Transverse colon (tissue), 4 donors: ENCODE measurements at regions not wholly inside any gene's neighbourhood (a gene's known extent, or its start where the extent isn't known, plus 50 kb on each side); places are given as distances from the start of the nearest gene placed in this dataset.

Experiments used
- DNase-seq: peaks from one replicate; pipeline ENCODE4 v3.0.0-alpha.2; 2019
- H3K27ac ChIP-seq, 4 donors: fragments of 200-600 bp; sonication (generic); 2 replicates each; pipeline ENCODE4 v1.5.1; 2016 to 2018; ENCODE audit warnings: inconsistent platforms in 4 of 4
- H3K27me3 ChIP-seq: fragments of 200-600 bp; sonication (generic); 2 replicates; pipeline ENCODE4 v1.5.1; 2017; ENCODE audit warnings: inconsistent platforms
- H3K36me3 ChIP-seq, 4 donors: fragments of 200-600 bp; sonication (generic); 2 replicates each; pipeline ENCODE4 v1.5.1; 2017 to 2019; ENCODE audit warnings: inconsistent platforms in 4 of 4
- H3K4me1 ChIP-seq, 4 donors: fragments of 200-600 bp; sonication (generic); 2 replicates each; pipeline ENCODE4 v1.5.1; 2017 to 2020; ENCODE audit warnings: inconsistent platforms in 4 of 4
- H3K4me3 ChIP-seq, 4 donors: fragments of 200-600 bp; sonication (generic); 1 replicate in 1 of 4; 2 replicates in 3 of 4; pipeline versions ENCODE4 v1.5.1 to v1.6.1; 2017 to 2019; ENCODE audit warnings: inconsistent platforms in 4 of 4
- H3K9me3 ChIP-seq, 2 donors: fragments of 200-600 bp; sonication (generic); 2 replicates each; pipeline ENCODE4 v1.5.1; 2017 to 2019; ENCODE audit warnings: inconsistent platforms in 2 of 2
- EP300 ChIP-seq: sonication (generic); formaldehyde crosslinking; IDR thresholded peaks from one replicate; pipeline ENCODE4 v1.6.1; 2017; ENCODE audit warnings: antibody characterized with exemption, low read depth
- POLR2A ChIP-seq: fragments of 450-650 bp; IDR thresholded peaks from one replicate; pipeline ENCODE4 v1.6.1; 2016; ENCODE audit warnings: antibody characterized with exemption, mild to moderate bottlenecking, moderate library complexity
- POLR2AphosphoS5 ChIP-seq, 3 donors: sonication (generic); formaldehyde crosslinking; IDR thresholded peaks; one replicate each; pipeline ENCODE4 v1.6.1; 2016; ENCODE audit warnings: antibody characterized with exemption in 3 of 3
- WGBS, 2 donors: methylation state at CpG; one replicate each; pipeline ENCODE4 v1.1.5; 2018; ENCODE audit warnings: low coverage in 1 of 2; 5-methylcytosine and 5-hydroxymethylcytosine counted together
- in situ Hi-C, 4 donors: fragments of 200-750 bp; cut with MboI; loops; one replicate each; pipeline versions ENCODE4 v1.15.0 to v1.15.1; 2017; ENCODE audit warnings: low sequenced_read_pairs in 3 of 4, low pct_ligation_motif_present in 1 of 4, low pct_unique_long_range_greater_than_20kb in 1 of 4
- intact Hi-C: fragments of 100-400 bp; cut with DNase I; formaldehyde crosslinking; loops from one replicate; pipeline ENCODE4 v1.15.1; 2023; ENCODE audit warnings: low total_unique reads
- TF ChIP-seq, protein P1 (sequence below), 5 experiments: fragments of 200-600 bp in 3 of 5; fragments of 450-650 bp in 2 of 5; sonication (generic) in 3 of 5; IDR thresholded peaks; 1 replicate in 2 of 5; 2 replicates in 3 of 5; pipeline ENCODE4 v1.5.1; 2016 to 2017; ENCODE audit warnings: antibody characterized with exemption in 5 of 5, inconsistent platforms in 3 of 5, mild to moderate bottlenecking in 2 of 5, moderate library complexity in 1 of 5

GRCh38 chr12:89015419-89015818, 336.9 kb downstream of the DUSP6 start:
- in situ Hi-C loops (loop anchor here in 1 of 4 donors (25.0 kb wide), 1 partner anchor 447 kb away; no protein-coding TSS in a partner anchor), intact Hi-C loops (loop anchor here (5.0 kb wide), 1 partner anchor 512 kb away; the partner anchor contains the start of gene POC1B)
- no peak overlapping the region for H3K4me3 ChIP-seq
- TF ChIP-seq POLR2A (no peak), POLR2AphosphoS5 (IDR thresholded peaks at IDR 0.05) (no peak), EP300 (no peak)
- TF ChIP-seq, protein P1, sequence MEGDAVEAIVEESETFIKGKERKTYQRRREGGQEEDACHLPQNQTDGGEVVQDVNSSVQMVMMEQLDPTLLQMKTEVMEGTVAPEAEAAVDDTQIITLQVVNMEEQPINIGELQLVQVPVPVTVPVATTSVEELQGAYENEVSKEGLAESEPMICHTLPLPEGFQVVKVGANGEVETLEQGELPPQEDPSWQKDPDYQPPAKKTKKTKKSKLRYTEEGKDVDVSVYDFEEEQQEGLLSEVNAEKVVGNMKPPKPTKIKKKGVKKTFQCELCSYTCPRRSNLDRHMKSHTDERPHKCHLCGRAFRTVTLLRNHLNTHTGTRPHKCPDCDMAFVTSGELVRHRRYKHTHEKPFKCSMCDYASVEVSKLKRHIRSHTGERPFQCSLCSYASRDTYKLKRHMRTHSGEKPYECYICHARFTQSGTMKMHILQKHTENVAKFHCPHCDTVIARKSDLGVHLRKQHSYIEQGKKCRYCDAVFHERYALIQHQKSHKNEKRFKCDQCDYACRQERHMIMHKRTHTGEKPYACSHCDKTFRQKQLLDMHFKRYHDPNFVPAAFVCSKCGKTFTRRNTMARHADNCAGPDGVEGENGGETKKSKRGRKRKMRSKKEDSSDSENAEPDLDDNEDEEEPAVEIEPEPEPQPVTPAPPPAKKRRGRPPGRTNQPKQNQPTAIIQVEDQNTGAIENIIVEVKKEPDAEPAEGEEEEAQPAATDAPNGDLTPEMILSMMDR (IDR thresholded peaks at IDR 0.05), result no peak
- DNase-seq, result no peak
- H3K9me3 ChIP-seq, result no peaks in the 10 kb centered on the region
- no peaks in the 10 kb centered on the region for H3K36me3 ChIP-seq
- 85 to 94% methylated on average over 1 of the region's 1 CpG for WGBS, 2 donors
- H3K27me3 ChIP-seq, result no peaks in the 10 kb centered on the region
- peaks cover 0 to 11% (median 4%) of the 10 kb centered on the region in 4 donors for H3K4me1 ChIP-seq
- H3K27ac ChIP-seq, result no peak overlapping the region

DNA sequence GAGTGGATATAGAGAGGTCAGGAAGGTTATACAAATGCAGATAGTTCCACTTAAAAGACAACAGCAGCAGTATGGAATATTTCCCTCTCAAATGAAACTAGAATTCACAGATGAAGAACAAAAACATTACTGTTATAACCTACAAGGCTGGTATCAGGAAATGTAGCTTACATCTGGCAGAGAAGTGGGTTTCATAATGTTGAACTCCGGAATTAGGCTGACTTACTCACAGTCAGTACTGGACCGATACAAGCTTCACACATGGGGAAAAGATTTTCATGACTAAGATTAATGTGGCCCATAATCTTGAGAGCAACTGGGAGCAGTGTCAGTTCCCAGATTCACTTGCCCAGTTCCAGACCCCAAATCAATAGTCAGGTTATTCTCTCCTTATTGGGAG, 353.9 kb downstream of the DUSP6 start:
- Histone ChIP-seq H3K9me3 (no peaks in the 10 kb centered on the region), H3K4me3 (no peak overlapping the region), H3K27ac (no peak overlapping the region), H3K27me3 (no peaks in the 10 kb centered on the region), H3K36me3 (no peaks in the 10 kb centered on the region), H3K4me1 (no peaks in the 10 kb centered on the region)
- no peak for DNase-seq
- WGBS, 2 donors, result 78 to 100% methylated on average over 1 to 2 of the region's 2 CpGs
- no peak for TF ChIP-seq POLR2A
- no peak for TF ChIP-seq POLR2AphosphoS5 (IDR thresholded peaks at IDR 0.05)
- no peak for TF ChIP-seq EP300
- TF ChIP-seq, protein P1 (IDR thresholded peaks at IDR 0.05), result no peak
- intact Hi-C loops, result loop anchor here (10.0 kb wide), 1 partner anchor 884 kb away; no protein-coding TSS in a partner anchor
- in situ Hi-C loops, result loop anchor here (25.0 kb wide), 3 partner anchors 411 to 886 kb away; partner anchors contain the start of genes KITLG (in 4 of the 4), CEP290 (in 2 of the 4) and TMTC3 (in 2 of the 4)

- intact Hi-C loops (loop anchor here (10.0 kb wide), 1 partner anchor 881 kb away; no protein-coding TSS in a partner anchor), in situ Hi-C loops (loop anchor here (25.0 kb wide), 3 partner anchors 409 to 884 kb away; partner anchors contain the start of genes KITLG (in 4 of the 4), CEP290 (in 2 of the 4) and TMTC3 (in 2 of the 4))
- no peak overlapping the region for H3K27ac ChIP-seq
- no peaks in the 10 kb centered on the region for H3K36me3 ChIP-seq
- no peaks in the 10 kb centered on the region for H3K9me3 ChIP-seq
- no peak for DNase-seq
- H3K27me3 ChIP-seq, result no peaks in the 10 kb centered on the region
- no peaks in the 10 kb centered on the region for H3K4me1 ChIP-seq
- 81 to 91% methylated on average over 2 of the region's 2 CpGs for WGBS, 2 donors
- TF ChIP-seq, protein P1 (IDR thresholded peaks at IDR 0.05), result no peak
- TF ChIP-seq POLR2A (no peak), EP300 (no peak), POLR2AphosphoS5 (IDR thresholded peaks at IDR 0.05) (no peak)
- no peak overlapping the region for H3K4me3 ChIP-seq
Measured at GRCh38 chr12:88996200-88996788, 356.0 kb downstream of the DUSP6 start.

DNA sequence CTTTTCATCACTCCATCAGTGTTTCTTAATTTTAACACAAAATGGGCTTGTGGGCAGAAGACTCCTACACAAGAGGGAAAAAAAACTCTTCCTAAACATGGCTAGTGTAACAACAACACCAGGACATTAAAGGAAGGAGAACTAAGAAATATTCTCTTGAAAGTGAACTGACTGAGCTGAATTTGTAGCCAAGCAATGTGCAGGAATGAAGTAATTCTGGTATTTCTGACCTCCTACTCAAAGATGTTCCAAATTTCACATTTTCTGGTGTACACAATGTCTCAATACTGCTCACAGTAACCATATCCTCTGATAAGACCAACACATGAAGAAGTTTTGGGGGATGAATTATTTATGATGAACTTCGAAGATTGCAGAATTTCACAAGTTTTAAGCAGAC, 357.3 kb downstream of the DUSP6 start:
- WGBS, 2 donors, result 60 to 73% methylated on average over 1 of the region's 1 CpG
- Histone ChIP-seq H3K27ac (no peak overlapping the region), H3K4me1 (no peaks in the 10 kb centered on the region), H3K9me3 (no peaks in the 10 kb centered on the region), H3K27me3 (no peaks in the 10 kb centered on the region), H3K36me3 (no peaks in the 10 kb centered on the region), H3K4me3 (no peak overlapping the region)
- in situ Hi-C loops, result loop anchor here (25.0 kb wide), 3 partner anchors 408 to 883 kb away; partner anchors contain the start of genes KITLG (in 4 of the 4), CEP290 (in 2 of the 4) and TMTC3 (in 2 of the 4)
- TF ChIP-seq POLR2AphosphoS5 (IDR thresholded peaks at IDR 0.05), result no peak
- TF ChIP-seq, protein P1 (IDR thresholded peaks at IDR 0.05), result no peak
- TF ChIP-seq POLR2A, result no peak
- TF ChIP-seq EP300, result no peak
- intact Hi-C loops, result loop anchor here (10.0 kb wide), 1 partner anchor 880 kb away; no protein-coding TSS in a partner anchor
- no peak for DNase-seq
